ENCODE measurements at regions not wholly inside any gene's neighbourhood (a gene's known extent, or its start where the extent isn't known, plus 50 kb on each side); places are given as distances from the start of the nearest gene placed in this dataset.

DNA sequence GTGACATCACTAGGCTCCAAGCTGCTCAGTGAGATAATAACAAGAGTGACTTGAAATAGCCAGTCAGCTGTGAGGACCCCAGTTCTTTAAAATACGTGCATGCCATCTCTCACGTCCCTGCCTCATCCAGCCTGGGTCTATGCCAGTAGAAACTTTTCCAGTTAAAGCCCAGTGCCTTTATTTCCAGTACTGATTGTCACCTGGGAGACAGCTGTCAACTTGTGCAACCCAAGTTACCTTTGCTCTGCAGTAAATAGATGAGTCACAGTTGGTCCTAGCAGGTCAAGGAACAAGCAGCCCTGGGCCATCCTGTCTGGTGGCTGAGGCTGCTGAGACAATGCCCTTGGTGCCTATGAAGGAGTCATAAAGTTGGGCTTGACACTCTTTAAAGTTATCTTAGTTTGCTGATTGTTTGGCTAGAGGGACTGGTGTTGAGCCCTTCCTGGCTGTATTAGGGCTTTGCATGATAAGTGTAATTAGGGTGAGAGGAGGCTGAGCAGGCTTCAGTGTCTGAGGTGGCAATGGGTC, 228.7 kb downstream of the LACC1 start:
- H3K4me3 Mint-ChIP-seq: no peak overlapping the region
- H3K27ac Mint-ChIP-seq: no peak overlapping the region

DNA sequence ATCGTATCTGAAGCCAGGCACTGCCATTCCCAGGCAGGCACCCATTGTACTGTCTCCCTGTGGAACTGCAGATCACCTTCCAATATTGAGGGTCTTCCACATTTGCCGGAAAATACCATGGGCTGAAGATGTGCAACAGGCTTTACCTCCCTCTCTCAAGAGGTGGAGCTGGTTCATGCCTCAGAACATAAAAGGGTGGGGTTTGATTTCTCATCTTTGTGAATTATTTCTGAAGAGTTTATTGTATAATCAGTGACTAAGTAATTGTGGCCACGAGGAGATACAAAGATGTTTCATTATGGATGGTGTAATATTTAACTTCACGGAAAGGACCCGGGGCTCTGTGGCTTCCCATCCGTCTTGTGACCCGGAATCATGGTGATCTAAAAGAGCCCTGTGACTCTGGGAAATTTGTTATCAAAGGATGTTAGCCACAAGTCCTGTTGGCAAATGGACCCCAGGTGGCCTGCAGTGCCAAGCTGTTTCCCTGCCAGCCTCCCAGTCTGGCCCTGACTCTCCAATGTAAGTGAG, 230.5 kb downstream of the LACC1 start:
- ChIA-PET CTCF (no interaction called here), POLR2A (no interaction called here)
- H3K36me3 Mint-ChIP-seq: no peaks in the 10 kb centered on the region
- H3K4me3 Mint-ChIP-seq: no peak overlapping the region
- H3K27ac Mint-ChIP-seq: no peak overlapping the region
- H3K27me3 Mint-ChIP-seq: peaks cover 3 to 6% of the 10 kb centered on the region in 2 donors
- H3K4me3 ChIP-seq (ENCODE audit: control insufficient read depth in 1 of 2, extremely low read depth in 1 of 2, low read length in 1 of 2): no peak overlapping the region
- DNase-seq (no peak), ATAC-seq (replicated peaks in 1 of 4) (no peak)
- H3K27ac ChIP-seq (ENCODE audit: low read length): no peak overlapping the region
- peaks cover 0 to 5% of the 10 kb centered on the region in 2 experiments for H3K4me1 ChIP-seq (ENCODE audit: control insufficient read depth in 1 of 2, extremely low read depth in 1 of 2, insufficient read depth in 2 of 2, low read length in 2 of 2)
- H3K36me3 ChIP-seq (ENCODE audit: control insufficient read depth in 2 of 2, extremely low read depth in 1 of 2, insufficient read depth in 1 of 2, low read length in 1 of 2): no peaks in the 10 kb centered on the region
- H3K9me3 Mint-ChIP-seq: no peaks in the 10 kb centered on the region
- peaks cover 0 to 12% (median 8%) of the 10 kb centered on the region in 3 donors for H3K4me1 Mint-ChIP-seq
- no peaks in the 10 kb centered on the region for H3K27me3 ChIP-seq (replicated peaks in 1 of 2; ENCODE audit: control insufficient read depth in 2 of 2, extremely low read depth in 1 of 2, insufficient read depth in 2 of 2, low read length in 1 of 2)
- WGBS (ENCODE audit: insufficient coverage): 74% methylated on average over 6 of the region's 7 CpGs
- H3K9me3 ChIP-seq: no peaks in the 10 kb centered on the region

More for the DNA sequence above, 228.7 kb downstream of the LACC1 start:
- Histone ChIP-seq H3K4me3 (ENCODE audit: control insufficient read depth in 1 of 2, extremely low read depth in 1 of 2, low read length in 1 of 2) (no peak overlapping the region), H3K27ac (ENCODE audit: low read length) (no peak overlapping the region), H3K27me3 (replicated peaks in 1 of 2; ENCODE audit: control insufficient read depth in 2 of 2, extremely low read depth in 1 of 2, insufficient read depth in 2 of 2, low read length in 1 of 2) (no peaks in the 10 kb centered on the region), H3K36me3 (ENCODE audit: control insufficient read depth in 2 of 2, extremely low read depth in 1 of 2, insufficient read depth in 1 of 2, low read length in 1 of 2) (no peaks in the 10 kb centered on the region), H3K9me3 (no peaks in the 10 kb centered on the region), H3K4me1 (ENCODE audit: control insufficient read depth in 1 of 2, extremely low read depth in 1 of 2, insufficient read depth in 2 of 2, low read length in 2 of 2) (peaks cover 0 to 5% of the 10 kb centered on the region in 2 experiments)
- peaks cover 0 to 11% (median 8%) of the 10 kb centered on the region in 3 donors for H3K4me1 Mint-ChIP-seq
- no peaks in the 10 kb centered on the region for H3K36me3 Mint-ChIP-seq
- no peaks in the 10 kb centered on the region for H3K9me3 Mint-ChIP-seq
- DNase-seq: no peak
- ChIA-PET CTCF (no interaction called here), POLR2A (no interaction called here)
- no peak for ATAC-seq (replicated peaks in 1 of 4)
- WGBS (ENCODE audit: insufficient coverage): 83% methylated on average over 2 of the region's 2 CpGs
- H3K27me3 Mint-ChIP-seq: peaks cover 9 to 15% of the 10 kb centered on the region in 2 donors

DNA sequence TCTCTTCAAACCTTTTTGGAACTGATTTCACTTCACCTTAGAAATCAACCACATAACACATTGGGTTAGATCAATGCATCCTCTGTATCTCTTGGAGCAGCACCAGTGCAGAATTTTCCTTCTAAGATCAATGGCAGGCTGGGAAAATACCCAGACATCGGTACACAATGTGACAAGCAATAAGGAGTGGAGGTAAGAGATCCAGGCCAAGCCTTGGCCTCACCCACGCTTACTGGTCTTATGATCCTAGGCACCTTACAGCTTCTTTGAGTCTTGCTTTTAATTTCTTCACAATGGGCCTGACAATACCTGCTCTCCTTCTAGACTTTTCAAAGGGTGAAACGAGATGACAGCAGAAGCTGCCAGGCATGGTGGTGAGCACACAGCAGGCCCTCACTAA, 232.0 kb downstream of the LACC1 start:
- ATAC-seq (replicated peaks in 1 of 4): no peak
- peaks cover 3 to 4% of the 10 kb centered on the region in 2 donors for H3K27me3 Mint-ChIP-seq
- no peaks in the 10 kb centered on the region for H3K36me3 ChIP-seq (ENCODE audit: control insufficient read depth in 2 of 2, extremely low read depth in 1 of 2, insufficient read depth in 1 of 2, low read length in 1 of 2)
- ChIA-PET POLR2A (no interaction called here), CTCF (no interaction called here)
- no peaks in the 10 kb centered on the region for H3K9me3 ChIP-seq
- H3K4me1 Mint-ChIP-seq: peaks cover 2 to 22% (median 9%) of the 10 kb centered on the region in 3 donors
- DNase-seq: no peak
- H3K4me1 ChIP-seq (ENCODE audit: control insufficient read depth in 1 of 2, extremely low read depth in 1 of 2, insufficient read depth in 2 of 2, low read length in 2 of 2): peaks cover 1 to 9% of the 10 kb centered on the region in 2 experiments
- no peak overlapping the region for H3K27ac Mint-ChIP-seq
- 40% methylated on average over 1 of the region's 3 CpGs for WGBS (ENCODE audit: insufficient coverage)
- no peaks in the 10 kb centered on the region for H3K36me3 Mint-ChIP-seq
- H3K27ac ChIP-seq (ENCODE audit: low read length): no peak overlapping the region
- no peaks in the 10 kb centered on the region for H3K27me3 ChIP-seq (replicated peaks in 1 of 2; ENCODE audit: control insufficient read depth in 2 of 2, extremely low read depth in 1 of 2, insufficient read depth in 2 of 2, low read length in 1 of 2)
- H3K4me3 Mint-ChIP-seq: no peak overlapping the region
- H3K9me3 Mint-ChIP-seq: no peaks in the 10 kb centered on the region
- H3K4me3 ChIP-seq (ENCODE audit: control insufficient read depth in 1 of 2, extremely low read depth in 1 of 2, low read length in 1 of 2): no peak overlapping the region

DNA sequence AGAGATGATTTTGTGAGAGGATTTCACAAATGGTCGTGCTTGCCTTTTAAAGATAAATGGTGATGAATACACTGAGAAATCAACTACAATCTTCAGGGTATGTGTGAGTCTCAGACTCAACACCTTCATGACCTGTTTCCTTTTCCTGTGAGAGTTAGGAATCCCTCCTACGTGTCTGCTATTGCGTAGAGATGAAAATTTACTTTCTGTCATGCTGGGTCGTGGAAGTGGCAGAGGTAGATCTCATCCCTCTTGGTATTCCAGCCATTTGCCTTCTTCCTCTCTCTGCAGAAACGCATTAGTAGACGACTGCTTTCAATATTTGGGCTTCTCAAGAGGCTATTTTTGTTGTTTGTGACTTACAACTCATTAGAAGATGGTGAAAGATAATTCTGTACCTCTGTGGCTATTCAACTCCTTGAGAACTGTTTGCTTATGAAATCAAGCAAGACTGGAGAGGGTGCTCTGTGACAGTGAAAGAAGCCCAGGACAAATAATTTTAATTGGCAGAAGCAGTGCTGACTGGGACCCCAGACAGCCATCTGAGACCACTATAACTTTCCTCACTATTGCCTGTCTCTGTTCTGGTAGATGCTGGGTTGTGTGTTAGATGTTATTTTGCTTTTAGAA, 233.1 kb downstream of the LACC1 start:
- H3K27me3 Mint-ChIP-seq: no peaks in the 10 kb centered on the region

DNA sequence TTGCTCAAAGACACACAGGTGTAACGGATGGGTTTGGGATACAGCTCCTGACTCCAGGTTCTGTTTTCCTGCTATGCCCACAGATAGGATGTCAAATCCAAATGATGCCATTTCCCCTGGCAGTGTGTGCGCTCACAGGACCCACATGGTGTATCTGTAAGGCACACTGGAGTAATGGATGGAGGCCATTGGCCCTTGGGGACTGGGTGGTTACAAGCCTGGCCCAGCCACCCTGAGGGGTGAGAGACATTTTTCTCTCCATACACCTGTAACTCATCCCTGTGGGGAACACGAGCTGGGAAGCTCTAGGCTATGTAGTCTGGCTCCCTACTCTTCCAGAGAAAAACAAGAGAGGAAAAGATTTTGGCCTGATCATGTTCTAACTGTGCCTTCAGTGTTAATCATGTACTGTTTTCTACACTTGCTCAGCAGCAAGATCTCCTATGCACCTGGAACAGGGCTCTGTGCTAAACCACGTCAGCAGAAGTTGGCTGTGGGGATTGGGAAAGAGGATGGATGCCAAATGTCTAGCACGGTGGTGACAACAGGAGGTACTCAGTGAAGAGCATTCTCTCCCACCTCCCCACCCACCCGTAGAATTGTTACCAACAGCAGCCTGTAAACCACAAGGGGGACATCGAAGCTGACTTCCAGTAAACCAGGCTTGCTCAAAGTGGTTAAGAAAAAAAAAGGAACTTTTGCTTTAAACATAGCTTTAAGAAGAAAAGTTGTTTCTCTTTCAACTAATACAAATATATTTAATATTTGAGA, 237.0 kb downstream of the LACC1 start:
- H3K4me3 ChIP-seq (ENCODE audit: control insufficient read depth in 1 of 2, extremely low read depth in 1 of 2, low read length in 1 of 2): no peak overlapping the region
- Mint-ChIP-seq H3K9me3 (no peaks in the 10 kb centered on the region), H3K27me3 (no peaks in the 10 kb centered on the region), H3K4me1 (peaks cover 13 to 33% (median 19%) of the 10 kb centered on the region in 3 donors), H3K36me3 (no peaks in the 10 kb centered on the region), H3K4me3 (no peak overlapping the region), H3K27ac (peak overlapping the region in 1 of 2 donors; percentile 11)
- peak; percentile 23 to 71 (median 42) for ATAC-seq (replicated peaks in 1 of 4)
- no peaks in the 10 kb centered on the region for H3K9me3 ChIP-seq
- peak in 8 of 35 experiments; percentile 1 to 40 (median 10) for DNase-seq
- peaks cover 6 to 12% of the 10 kb centered on the region in 2 experiments for H3K4me1 ChIP-seq (ENCODE audit: control insufficient read depth in 1 of 2, extremely low read depth in 1 of 2, insufficient read depth in 2 of 2, low read length in 2 of 2)
- H3K27ac ChIP-seq (ENCODE audit: low read length): peak overlapping the region; percentile 45
- H3K36me3 ChIP-seq (ENCODE audit: control insufficient read depth in 2 of 2, extremely low read depth in 1 of 2, insufficient read depth in 1 of 2, low read length in 1 of 2): no peaks in the 10 kb centered on the region
- 100% methylated on average over 2 of the region's 7 CpGs for WGBS (ENCODE audit: insufficient coverage)
- ChIA-PET CTCF (interaction anchor here (0.6 to 1.0 kb wide), 4 partner anchors 159 to 320 kb away, joined by 3 to 4 read pairs (median 4); no protein-coding TSS in a partner anchor), POLR2A (interaction anchor here in 1 of 2 donors (0.7 kb wide), 1 partner anchor 170 kb away, joined by 3 read pairs; no protein-coding TSS in a partner anchor)
- H3K27me3 ChIP-seq (replicated peaks in 1 of 2; ENCODE audit: control insufficient read depth in 2 of 2, extremely low read depth in 1 of 2, insufficient read depth in 2 of 2, low read length in 1 of 2): no peaks in the 10 kb centered on the region

More for the DNA sequence above, 233.1 kb downstream of the LACC1 start:
- no peaks in the 10 kb centered on the region for H3K36me3 ChIP-seq (ENCODE audit: control insufficient read depth in 2 of 2, extremely low read depth in 1 of 2, insufficient read depth in 1 of 2, low read length in 1 of 2)
- CTCF ChIA-PET: no interaction called here
- H3K9me3 ChIP-seq: no peaks in the 10 kb centered on the region
- H3K27ac Mint-ChIP-seq: peak overlapping the region; percentile 45 to 50
- no peaks in the 10 kb centered on the region for H3K9me3 Mint-ChIP-seq
- POLR2A ChIA-PET: no interaction called here
- no peaks in the 10 kb centered on the region for H3K36me3 Mint-ChIP-seq
- peak overlapping the region; percentile 69 for H3K27ac ChIP-seq (ENCODE audit: low read length)
- ATAC-seq (replicated peaks in 1 of 4): peak in 2 of 4 experiments; percentile 48
- H3K27me3 ChIP-seq (replicated peaks in 1 of 2; ENCODE audit: control insufficient read depth in 2 of 2, extremely low read depth in 1 of 2, insufficient read depth in 2 of 2, low read length in 1 of 2): no peaks in the 10 kb centered on the region
- H3K4me3 ChIP-seq (ENCODE audit: control insufficient read depth in 1 of 2, extremely low read depth in 1 of 2, low read length in 1 of 2): no peak overlapping the region
- H3K4me3 Mint-ChIP-seq: no peak overlapping the region
- no CpG with 5 or more reads among the region's 6 CpGs for WGBS (ENCODE audit: insufficient coverage)
- DNase-seq: peak in 1 of 35 experiments; percentile 49
- peaks cover 6 to 12% of the 10 kb centered on the region in 2 experiments for H3K4me1 ChIP-seq (ENCODE audit: control insufficient read depth in 1 of 2, extremely low read depth in 1 of 2, insufficient read depth in 2 of 2, low read length in 2 of 2)
- H3K4me1 Mint-ChIP-seq: peaks cover 13 to 31% (median 19%) of the 10 kb centered on the region in 3 donors

DNA sequence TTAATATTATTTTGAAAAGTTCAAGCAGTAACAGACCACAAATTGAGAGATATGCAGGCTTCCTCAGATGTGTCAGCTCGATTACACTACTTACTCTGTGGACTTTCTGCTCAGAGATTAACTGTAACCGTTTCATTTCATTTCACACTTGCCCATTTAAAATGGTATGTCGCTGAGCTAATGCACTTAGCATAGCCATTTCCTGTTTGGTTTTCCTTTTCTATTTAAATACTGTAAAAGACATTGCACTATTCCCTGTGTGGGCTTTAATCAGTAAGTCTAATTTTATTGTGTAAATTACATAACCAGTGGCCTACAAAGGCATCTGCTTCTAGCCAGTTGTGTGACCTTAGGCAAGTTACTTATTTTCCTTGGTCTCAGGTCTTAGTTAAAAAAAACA, 237.6 kb downstream of the LACC1 start:
- H3K9me3 Mint-ChIP-seq: no peaks in the 10 kb centered on the region
- H3K4me3 ChIP-seq (ENCODE audit: control insufficient read depth in 1 of 2, extremely low read depth in 1 of 2, low read length in 1 of 2): no peak overlapping the region
- ATAC-seq (replicated peaks in 1 of 4) (peak in 2 of 4 experiments; percentile 40 to 52), DNase-seq (peak in 1 of 35 experiments; percentile 23)
- H3K36me3 Mint-ChIP-seq: no peaks in the 10 kb centered on the region
- H3K27me3 Mint-ChIP-seq: no peaks in the 10 kb centered on the region
- no peak overlapping the region for H3K4me3 Mint-ChIP-seq
- peak overlapping the region; percentile 45 for H3K27ac ChIP-seq (ENCODE audit: low read length)
- ChIA-PET POLR2A (interaction anchor here in 1 of 2 donors (0.7 kb wide), 1 partner anchor 169 kb away, joined by 3 read pairs; no protein-coding TSS in a partner anchor), CTCF (interaction anchor here (0.6 to 1.0 kb wide), 4 partner anchors 158 to 320 kb away, joined by 3 to 4 read pairs (median 4); no protein-coding TSS in a partner anchor)
- WGBS (ENCODE audit: insufficient coverage): no CpG with 5 or more reads among the region's 3 CpGs
- no peaks in the 10 kb centered on the region for H3K9me3 ChIP-seq
- H3K4me1 Mint-ChIP-seq: peaks cover 13 to 32% (median 19%) of the 10 kb centered on the region in 3 donors
- peaks cover 6 to 12% of the 10 kb centered on the region in 2 experiments for H3K4me1 ChIP-seq (ENCODE audit: control insufficient read depth in 1 of 2, extremely low read depth in 1 of 2, insufficient read depth in 2 of 2, low read length in 2 of 2)
- H3K27ac Mint-ChIP-seq: peak overlapping the region in 1 of 2 donors; percentile 42
- H3K36me3 ChIP-seq (ENCODE audit: control insufficient read depth in 2 of 2, extremely low read depth in 1 of 2, insufficient read depth in 1 of 2, low read length in 1 of 2): no peaks in the 10 kb centered on the region
- no peaks in the 10 kb centered on the region for H3K27me3 ChIP-seq (replicated peaks in 1 of 2; ENCODE audit: control insufficient read depth in 2 of 2, extremely low read depth in 1 of 2, insufficient read depth in 2 of 2, low read length in 1 of 2)

All from T-cell (primary cell).